HEK293 (cell line): ENCODE measurements at regions not wholly inside any gene's neighbourhood (a gene's known extent, or its start where the extent isn't known, plus 50 kb on each side); places are given as distances from the start of the nearest gene placed in this dataset.
"Not testable (repeated sequence)": the region's sequence is repeated elsewhere in the genome, so short reads cannot be mapped to it uniquely, and the experiment has no call there.

Experiments
- MYNN ChIP-seq: fragments of 450-650 bp; formaldehyde crosslinking; IDR thresholded peaks from 2 replicates; pipeline ENCODE4 v1.5.1; 2016; ENCODE audit warnings: missing biosample characterization, missing genetic modification characterization, borderline replicate concordance
- REPIN1 ChIP-seq: fragments of 450-650 bp; formaldehyde crosslinking; IDR thresholded peaks from 2 replicates; pipeline ENCODE4 v1.5.1; 2017; ENCODE audit warnings: missing biosample characterization, missing genetic modification characterization, low read depth
- YY1 ChIP-seq: fragments of 450-650 bp; formaldehyde crosslinking; IDR thresholded peaks from 2 replicates; pipeline ENCODE4 v1.5.1; 2018; ENCODE audit warnings: missing biosample characterization, missing genetic modification characterization
- ZFP41 ChIP-seq: fragments of 450-650 bp; formaldehyde crosslinking; IDR thresholded peaks from 2 replicates; pipeline ENCODE4 v1.5.1; 2016; ENCODE audit warnings: missing biosample characterization, missing genetic modification characterization, borderline replicate concordance
- ZNF239 ChIP-seq: fragments of 450-650 bp; formaldehyde crosslinking; IDR thresholded peaks from 2 replicates; pipeline ENCODE4 v1.5.1; 2016; ENCODE audit warnings: missing biosample characterization, missing genetic modification characterization
- ZNF266 ChIP-seq: fragments of 450-650 bp; formaldehyde crosslinking; IDR thresholded peaks from 2 replicates; pipeline ENCODE4 v1.5.1; 2016; ENCODE audit warnings: missing biosample characterization, missing genetic modification characterization, low read depth
- ZNF585B ChIP-seq: fragments of 450-650 bp; formaldehyde crosslinking; IDR thresholded peaks from 2 replicates; pipeline ENCODE4 v1.5.1; 2016; ENCODE audit warnings: missing biosample characterization, missing genetic modification characterization
- ZNF658 ChIP-seq: fragments of 450-650 bp; formaldehyde crosslinking; IDR thresholded peaks from 2 replicates; pipeline ENCODE4; 2016; ENCODE audit warnings: missing biosample characterization, missing genetic modification characterization
- TF ChIP-seq, protein P1 (sequence below): fragments of 450-650 bp; formaldehyde crosslinking; IDR thresholded peaks from 2 replicates; pipeline ENCODE4 v1.5.1; 2016; ENCODE audit warnings: missing biosample characterization, missing genetic modification characterization
- TF ChIP-seq, protein P2 (sequence below): fragments of 450-650 bp; IDR thresholded peaks from 2 replicates; pipeline ENCODE4 v1.5.1; 2018; ENCODE audit warnings: missing biosample characterization, mild to moderate bottlenecking, missing genetic modification characterization
- TF ChIP-seq, protein P3 (sequence below): fragments of 450-650 bp; formaldehyde crosslinking; IDR thresholded peaks from 2 replicates; pipeline ENCODE4 v1.5.1; 2016; ENCODE audit warnings: missing biosample characterization, missing genetic modification characterization, borderline replicate concordance
- TF ChIP-seq, protein P4 (sequence below): fragments of 450-650 bp; formaldehyde crosslinking; IDR thresholded peaks from 2 replicates; pipeline ENCODE4 v1.5.1; 2016; ENCODE audit warnings: missing biosample characterization, missing genetic modification characterization
- TF ChIP-seq, protein P5 (sequence below): fragments of 450-650 bp; formaldehyde crosslinking; conservative IDR thresholded peaks from 2 replicates; pipeline ENCODE4 v1.5.1; 2016; ENCODE audit warnings: low read depth, missing biosample characterization, missing genetic modification characterization
- TF ChIP-seq, protein P6 (sequence below): fragments of 450-650 bp; formaldehyde crosslinking; IDR thresholded peaks from 2 replicates; pipeline ENCODE4 v1.5.1; 2016; ENCODE audit warnings: missing biosample characterization, missing genetic modification characterization

DNA sequence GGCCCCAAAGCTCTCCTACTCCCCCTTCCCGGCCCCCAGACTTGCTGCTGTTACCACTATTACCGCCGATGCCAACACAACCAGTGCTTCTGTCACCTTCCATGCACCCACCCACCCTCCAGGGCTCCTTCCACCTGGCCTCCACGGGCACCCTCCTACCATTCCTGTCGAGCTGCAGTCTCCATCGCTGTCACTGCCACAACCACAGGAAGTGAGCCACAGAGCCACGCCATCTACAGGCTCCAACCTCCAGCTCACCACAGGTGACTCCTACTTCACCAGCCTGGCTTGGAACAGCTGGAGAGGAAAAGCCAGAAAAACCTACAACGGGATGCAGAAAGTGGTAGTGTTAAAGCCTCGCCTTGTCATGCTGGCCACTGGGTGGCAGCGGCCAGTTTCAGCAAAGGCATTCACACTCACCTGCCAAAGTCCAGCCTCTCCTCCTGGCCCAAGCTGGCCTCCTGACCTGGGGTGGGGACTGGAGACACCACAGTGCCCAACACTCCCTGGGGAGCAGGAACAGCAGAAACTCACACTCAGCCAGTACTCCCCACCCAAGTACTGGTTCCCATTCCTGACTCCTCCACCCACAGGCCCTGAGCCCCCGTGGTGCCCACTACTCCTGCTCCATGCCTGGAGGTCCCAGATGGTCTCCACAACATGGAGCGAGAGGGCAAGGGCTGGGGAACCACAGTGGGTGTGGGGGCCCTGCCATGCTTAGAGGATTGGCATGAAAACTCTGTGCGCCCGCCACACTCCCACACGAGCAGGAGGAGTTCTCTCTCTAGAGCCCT is 66.5 kb upstream of the THOC3 start:
- TF ChIP-seq, protein P1, sequence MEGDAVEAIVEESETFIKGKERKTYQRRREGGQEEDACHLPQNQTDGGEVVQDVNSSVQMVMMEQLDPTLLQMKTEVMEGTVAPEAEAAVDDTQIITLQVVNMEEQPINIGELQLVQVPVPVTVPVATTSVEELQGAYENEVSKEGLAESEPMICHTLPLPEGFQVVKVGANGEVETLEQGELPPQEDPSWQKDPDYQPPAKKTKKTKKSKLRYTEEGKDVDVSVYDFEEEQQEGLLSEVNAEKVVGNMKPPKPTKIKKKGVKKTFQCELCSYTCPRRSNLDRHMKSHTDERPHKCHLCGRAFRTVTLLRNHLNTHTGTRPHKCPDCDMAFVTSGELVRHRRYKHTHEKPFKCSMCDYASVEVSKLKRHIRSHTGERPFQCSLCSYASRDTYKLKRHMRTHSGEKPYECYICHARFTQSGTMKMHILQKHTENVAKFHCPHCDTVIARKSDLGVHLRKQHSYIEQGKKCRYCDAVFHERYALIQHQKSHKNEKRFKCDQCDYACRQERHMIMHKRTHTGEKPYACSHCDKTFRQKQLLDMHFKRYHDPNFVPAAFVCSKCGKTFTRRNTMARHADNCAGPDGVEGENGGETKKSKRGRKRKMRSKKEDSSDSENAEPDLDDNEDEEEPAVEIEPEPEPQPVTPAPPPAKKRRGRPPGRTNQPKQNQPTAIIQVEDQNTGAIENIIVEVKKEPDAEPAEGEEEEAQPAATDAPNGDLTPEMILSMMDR, result not testable (repeated sequence)
- not testable (repeated sequence) for TF ChIP-seq ZNF239 (tag by site-specific recombination); ZNF658 (tag by site-specific recombination); MYNN (tag by site-specific recombination); ZNF585B (tag by site-specific recombination); ZNF266 (tag by site-specific recombination); REPIN1 (tag by site-specific recombination); ZFP41; YY1 (tag by site-specific recombination)
- TF ChIP-seq, protein P2, sequence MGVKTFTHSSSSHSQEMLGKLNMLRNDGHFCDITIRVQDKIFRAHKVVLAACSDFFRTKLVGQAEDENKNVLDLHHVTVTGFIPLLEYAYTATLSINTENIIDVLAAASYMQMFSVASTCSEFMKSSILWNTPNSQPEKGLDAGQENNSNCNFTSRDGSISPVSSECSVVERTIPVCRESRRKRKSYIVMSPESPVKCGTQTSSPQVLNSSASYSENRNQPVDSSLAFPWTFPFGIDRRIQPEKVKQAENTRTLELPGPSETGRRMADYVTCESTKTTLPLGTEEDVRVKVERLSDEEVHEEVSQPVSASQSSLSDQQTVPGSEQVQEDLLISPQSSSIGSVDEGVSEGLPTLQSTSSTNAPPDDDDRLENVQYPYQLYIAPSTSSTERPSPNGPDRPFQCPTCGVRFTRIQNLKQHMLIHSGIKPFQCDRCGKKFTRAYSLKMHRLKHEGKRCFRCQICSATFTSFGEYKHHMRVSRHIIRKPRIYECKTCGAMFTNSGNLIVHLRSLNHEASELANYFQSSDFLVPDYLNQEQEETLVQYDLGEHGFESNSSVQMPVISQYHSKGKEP (tag by site-specific recombination), result not testable (repeated sequence)
- TF ChIP-seq, protein P3, sequence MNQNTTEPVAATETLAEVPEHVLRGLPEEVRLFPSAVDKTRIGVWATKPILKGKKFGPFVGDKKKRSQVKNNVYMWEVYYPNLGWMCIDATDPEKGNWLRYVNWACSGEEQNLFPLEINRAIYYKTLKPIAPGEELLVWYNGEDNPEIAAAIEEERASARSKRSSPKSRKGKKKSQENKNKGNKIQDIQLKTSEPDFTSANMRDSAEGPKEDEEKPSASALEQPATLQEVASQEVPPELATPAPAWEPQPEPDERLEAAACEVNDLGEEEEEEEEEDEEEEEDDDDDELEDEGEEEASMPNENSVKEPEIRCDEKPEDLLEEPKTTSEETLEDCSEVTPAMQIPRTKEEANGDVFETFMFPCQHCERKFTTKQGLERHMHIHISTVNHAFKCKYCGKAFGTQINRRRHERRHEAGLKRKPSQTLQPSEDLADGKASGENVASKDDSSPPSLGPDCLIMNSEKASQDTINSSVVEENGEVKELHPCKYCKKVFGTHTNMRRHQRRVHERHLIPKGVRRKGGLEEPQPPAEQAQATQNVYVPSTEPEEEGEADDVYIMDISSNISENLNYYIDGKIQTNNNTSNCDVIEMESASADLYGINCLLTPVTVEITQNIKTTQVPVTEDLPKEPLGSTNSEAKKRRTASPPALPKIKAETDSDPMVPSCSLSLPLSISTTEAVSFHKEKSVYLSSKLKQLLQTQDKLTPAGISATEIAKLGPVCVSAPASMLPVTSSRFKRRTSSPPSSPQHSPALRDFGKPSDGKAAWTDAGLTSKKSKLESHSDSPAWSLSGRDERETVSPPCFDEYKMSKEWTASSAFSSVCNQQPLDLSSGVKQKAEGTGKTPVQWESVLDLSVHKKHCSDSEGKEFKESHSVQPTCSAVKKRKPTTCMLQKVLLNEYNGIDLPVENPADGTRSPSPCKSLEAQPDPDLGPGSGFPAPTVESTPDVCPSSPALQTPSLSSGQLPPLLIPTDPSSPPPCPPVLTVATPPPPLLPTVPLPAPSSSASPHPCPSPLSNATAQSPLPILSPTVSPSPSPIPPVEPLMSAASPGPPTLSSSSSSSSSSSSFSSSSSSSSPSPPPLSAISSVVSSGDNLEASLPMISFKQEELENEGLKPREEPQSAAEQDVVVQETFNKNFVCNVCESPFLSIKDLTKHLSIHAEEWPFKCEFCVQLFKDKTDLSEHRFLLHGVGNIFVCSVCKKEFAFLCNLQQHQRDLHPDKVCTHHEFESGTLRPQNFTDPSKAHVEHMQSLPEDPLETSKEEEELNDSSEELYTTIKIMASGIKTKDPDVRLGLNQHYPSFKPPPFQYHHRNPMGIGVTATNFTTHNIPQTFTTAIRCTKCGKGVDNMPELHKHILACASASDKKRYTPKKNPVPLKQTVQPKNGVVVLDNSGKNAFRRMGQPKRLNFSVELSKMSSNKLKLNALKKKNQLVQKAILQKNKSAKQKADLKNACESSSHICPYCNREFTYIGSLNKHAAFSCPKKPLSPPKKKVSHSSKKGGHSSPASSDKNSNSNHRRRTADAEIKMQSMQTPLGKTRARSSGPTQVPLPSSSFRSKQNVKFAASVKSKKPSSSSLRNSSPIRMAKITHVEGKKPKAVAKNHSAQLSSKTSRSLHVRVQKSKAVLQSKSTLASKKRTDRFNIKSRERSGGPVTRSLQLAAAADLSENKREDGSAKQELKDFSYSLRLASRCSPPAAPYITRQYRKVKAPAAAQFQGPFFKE, result not testable (repeated sequence)
- TF ChIP-seq, protein P4, sequence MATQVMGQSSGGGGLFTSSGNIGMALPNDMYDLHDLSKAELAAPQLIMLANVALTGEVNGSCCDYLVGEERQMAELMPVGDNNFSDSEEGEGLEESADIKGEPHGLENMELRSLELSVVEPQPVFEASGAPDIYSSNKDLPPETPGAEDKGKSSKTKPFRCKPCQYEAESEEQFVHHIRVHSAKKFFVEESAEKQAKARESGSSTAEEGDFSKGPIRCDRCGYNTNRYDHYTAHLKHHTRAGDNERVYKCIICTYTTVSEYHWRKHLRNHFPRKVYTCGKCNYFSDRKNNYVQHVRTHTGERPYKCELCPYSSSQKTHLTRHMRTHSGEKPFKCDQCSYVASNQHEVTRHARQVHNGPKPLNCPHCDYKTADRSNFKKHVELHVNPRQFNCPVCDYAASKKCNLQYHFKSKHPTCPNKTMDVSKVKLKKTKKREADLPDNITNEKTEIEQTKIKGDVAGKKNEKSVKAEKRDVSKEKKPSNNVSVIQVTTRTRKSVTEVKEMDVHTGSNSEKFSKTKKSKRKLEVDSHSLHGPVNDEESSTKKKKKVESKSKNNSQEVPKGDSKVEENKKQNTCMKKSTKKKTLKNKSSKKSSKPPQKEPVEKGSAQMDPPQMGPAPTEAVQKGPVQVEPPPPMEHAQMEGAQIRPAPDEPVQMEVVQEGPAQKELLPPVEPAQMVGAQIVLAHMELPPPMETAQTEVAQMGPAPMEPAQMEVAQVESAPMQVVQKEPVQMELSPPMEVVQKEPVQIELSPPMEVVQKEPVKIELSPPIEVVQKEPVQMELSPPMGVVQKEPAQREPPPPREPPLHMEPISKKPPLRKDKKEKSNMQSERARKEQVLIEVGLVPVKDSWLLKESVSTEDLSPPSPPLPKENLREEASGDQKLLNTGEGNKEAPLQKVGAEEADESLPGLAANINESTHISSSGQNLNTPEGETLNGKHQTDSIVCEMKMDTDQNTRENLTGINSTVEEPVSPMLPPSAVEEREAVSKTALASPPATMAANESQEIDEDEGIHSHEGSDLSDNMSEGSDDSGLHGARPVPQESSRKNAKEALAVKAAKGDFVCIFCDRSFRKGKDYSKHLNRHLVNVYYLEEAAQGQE, result not testable (repeated sequence)
- TF ChIP-seq, protein P5, sequence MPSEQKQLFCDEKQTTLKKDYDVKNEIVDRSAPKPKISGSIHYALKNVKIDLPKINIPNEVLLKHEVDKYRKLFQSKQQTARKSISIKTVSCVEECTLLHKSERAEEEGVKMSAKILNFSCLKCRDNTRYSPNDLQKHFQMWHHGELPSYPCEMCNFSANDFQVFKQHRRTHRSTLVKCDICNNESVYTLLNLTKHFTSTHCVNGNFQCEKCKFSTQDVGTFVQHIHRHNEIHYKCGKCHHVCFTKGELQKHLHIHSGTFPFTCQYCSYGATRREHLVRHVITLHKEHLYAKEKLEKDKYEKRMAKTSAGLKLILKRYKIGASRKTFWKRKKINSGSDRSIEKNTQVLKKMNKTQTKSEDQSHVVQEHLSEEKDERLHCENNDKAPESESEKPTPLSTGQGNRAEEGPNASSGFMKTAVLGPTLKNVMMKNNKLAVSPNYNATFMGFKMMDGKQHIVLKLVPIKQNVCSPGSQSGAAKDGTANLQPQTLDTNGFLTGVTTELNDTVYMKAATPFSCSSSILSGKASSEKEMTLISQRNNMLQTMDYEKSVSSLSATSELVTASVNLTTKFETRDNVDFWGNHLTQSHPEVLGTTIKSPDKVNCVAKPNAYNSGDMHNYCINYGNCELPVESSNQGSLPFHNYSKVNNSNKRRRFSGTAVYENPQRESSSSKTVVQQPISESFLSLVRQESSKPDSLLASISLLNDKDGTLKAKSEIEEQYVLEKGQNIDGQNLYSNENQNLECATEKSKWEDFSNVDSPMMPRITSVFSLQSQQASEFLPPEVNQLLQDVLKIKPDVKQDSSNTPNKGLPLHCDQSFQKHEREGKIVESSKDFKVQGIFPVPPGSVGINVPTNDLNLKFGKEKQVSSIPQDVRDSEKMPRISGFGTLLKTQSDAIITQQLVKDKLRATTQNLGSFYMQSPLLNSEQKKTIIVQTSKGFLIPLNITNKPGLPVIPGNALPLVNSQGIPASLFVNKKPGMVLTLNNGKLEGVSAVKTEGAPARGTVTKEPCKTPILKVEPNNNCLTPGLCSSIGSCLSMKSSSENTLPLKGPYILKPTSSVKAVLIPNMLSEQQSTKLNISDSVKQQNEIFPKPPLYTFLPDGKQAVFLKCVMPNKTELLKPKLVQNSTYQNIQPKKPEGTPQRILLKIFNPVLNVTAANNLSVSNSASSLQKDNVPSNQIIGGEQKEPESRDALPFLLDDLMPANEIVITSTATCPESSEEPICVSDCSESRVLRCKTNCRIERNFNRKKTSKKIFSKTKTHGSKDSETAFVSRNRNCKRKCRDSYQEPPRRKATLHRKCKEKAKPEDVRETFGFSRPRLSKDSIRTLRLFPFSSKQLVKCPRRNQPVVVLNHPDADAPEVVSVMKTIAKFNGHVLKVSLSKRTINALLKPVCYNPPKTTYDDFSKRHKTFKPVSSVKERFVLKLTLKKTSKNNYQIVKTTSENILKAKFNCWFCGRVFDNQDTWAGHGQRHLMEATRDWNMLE (tag by site-specific recombination), result not testable (repeated sequence)
- TF ChIP-seq, protein P6, sequence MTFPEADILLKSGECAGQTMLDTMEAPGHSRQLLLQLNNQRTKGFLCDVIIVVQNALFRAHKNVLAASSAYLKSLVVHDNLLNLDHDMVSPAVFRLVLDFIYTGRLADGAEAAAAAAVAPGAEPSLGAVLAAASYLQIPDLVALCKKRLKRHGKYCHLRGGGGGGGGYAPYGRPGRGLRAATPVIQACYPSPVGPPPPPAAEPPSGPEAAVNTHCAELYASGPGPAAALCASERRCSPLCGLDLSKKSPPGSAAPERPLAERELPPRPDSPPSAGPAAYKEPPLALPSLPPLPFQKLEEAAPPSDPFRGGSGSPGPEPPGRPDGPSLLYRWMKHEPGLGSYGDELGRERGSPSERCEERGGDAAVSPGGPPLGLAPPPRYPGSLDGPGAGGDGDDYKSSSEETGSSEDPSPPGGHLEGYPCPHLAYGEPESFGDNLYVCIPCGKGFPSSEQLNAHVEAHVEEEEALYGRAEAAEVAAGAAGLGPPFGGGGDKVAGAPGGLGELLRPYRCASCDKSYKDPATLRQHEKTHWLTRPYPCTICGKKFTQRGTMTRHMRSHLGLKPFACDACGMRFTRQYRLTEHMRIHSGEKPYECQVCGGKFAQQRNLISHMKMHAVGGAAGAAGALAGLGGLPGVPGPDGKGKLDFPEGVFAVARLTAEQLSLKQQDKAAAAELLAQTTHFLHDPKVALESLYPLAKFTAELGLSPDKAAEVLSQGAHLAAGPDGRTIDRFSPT (tag by site-specific recombination), result not testable (repeated sequence)
